Panc1 (cell line): ENCODE measurements at regions not wholly inside any gene's neighbourhood (a gene's known extent, or its start where the extent isn't known, plus 50 kb on each side); places are given as distances from the start of the nearest gene placed in this dataset.

Source experiments
- ATAC-seq: fragments of 200-7000 bp; cut with Tn5 transposase; 2 replicates; pipeline ENCODE4 v1.9.1; 2020; ENCODE audit warnings: mild to moderate bottlenecking, moderate library complexity
- BruUV-seq: library from RNA; stranded (reverse); fragments of 400-500 nt; replicated peaks from 2 replicates; lab custom pipeline; 2021; lab: Mats Ljungman, UMichigan
- CTCF ChIA-PET: fragments of 300-600 bp; sonication (Branson Sonifier 250); formaldehyde crosslinking; loops from one replicate; lab custom pipeline; 2022; ENCODE audit warnings: antibody characterized with exemption; lab: Charles Lee
- POLR2A ChIA-PET: fragments of 300-600 bp; sonication (Branson Sonifier 250); formaldehyde crosslinking; loops from one replicate; lab custom pipeline; 2022; ENCODE audit warnings: antibody characterized with exemption; lab: Charles Lee
- DNase-seq: peaks from one replicate; pipeline ENCODE4 v3.0.0-alpha.2; 2010; ENCODE audit warnings: low read depth, low spot score
- H3K27ac ChIP-seq: 2 replicates; pipeline ENCODE4 v1.5.1; 2011; ENCODE audit warnings: mild to moderate bottlenecking, low read length, inconsistent platforms
- H3K27me3 ChIP-seq: fragments of 200-500 bp; sonication (Bioruptor generic); 2 replicates; pipeline ENCODE4 v1.6.0; 2014; ENCODE audit warnings: low read length, inconsistent platforms; ENCODE audit not compliant: control insufficient read depth, insufficient read depth
- H3K36me3 ChIP-seq: fragments of 200-500 bp; sonication (Bioruptor generic); 2 replicates; pipeline ENCODE4 v1.5.1; 2014; ENCODE audit warnings: inconsistent platforms, mild to moderate bottlenecking, low read length, moderate library complexity; ENCODE audit not compliant: control insufficient read depth, insufficient read depth
- H3K4me1 ChIP-seq: 2 replicates; pipeline ENCODE4 v1.5.1; 2011; ENCODE audit warnings: inconsistent platforms, mild to moderate bottlenecking, low read length, moderate library complexity; ENCODE audit not compliant: control insufficient read depth, insufficient read depth
- H3K4me3 ChIP-seq, 2 experiments: 2 replicates each; pipeline ENCODE4 v1.5.1; 2011 to 2012; ENCODE audit warnings: low read depth in 2 of 2, low read length in 2 of 2, mild to moderate bottlenecking in 2 of 2, inconsistent platforms in 1 of 2, moderate library complexity in 1 of 2
- H3K9me3 ChIP-seq: fragments of 200-500 bp; sonication (Bioruptor generic); 2 replicates; pipeline ENCODE4 v1.5.1; 2014; ENCODE audit warnings: low read depth, mild to moderate bottlenecking, inconsistent platforms, low read length, moderate library complexity; ENCODE audit not compliant: control insufficient read depth, insufficient read depth
- POLR2AphosphoS5 ChIP-seq: IDR thresholded peaks from 2 replicates; pipeline ENCODE4 v1.6.1; 2012; ENCODE audit warnings: mild to moderate bottlenecking, low read depth, low read length, moderate library complexity
- SIN3A ChIP-seq: IDR thresholded peaks from 2 replicates; pipeline ENCODE4 v1.6.1; 2012; ENCODE audit warnings: low read depth, mild to moderate bottlenecking, low read length, moderate library complexity, borderline replicate concordance; ENCODE audit not compliant: insufficient read depth
- TCF7L2 ChIP-seq: IDR thresholded peaks from 2 replicates; pipeline ENCODE4 v1.6.1; 2011; ENCODE audit warnings: mild to moderate bottlenecking, low read depth, low read length, inconsistent platforms
- in situ Hi-C: cut with HindIII; loops from 2 replicates; pipeline ENCODE4 v1.10.0; 2016; ENCODE audit warnings: low sequenced_read_pairs, low pct_unique_long_range_greater_than_20kb
- intact Hi-C: fragments of 100-400 bp; cut with micrococcal nuclease; formaldehyde crosslinking; loops from one replicate; pipeline ENCODE4 v1.10.0; 2022; ENCODE audit not compliant: unreplicated experiment
- TF ChIP-seq, protein P1 (sequence below), 2 experiments: IDR thresholded peaks; 2 replicates each; pipeline ENCODE4 v1.6.1; 2011 to 2012; ENCODE audit warnings: low read depth in 2 of 2, control low read depth in 1 of 2, low read length in 1 of 2, mild to moderate bottlenecking in 1 of 2, moderate library complexity in 1 of 2; ENCODE audit not compliant: insufficient read depth in 1 of 2
- TF ChIP-seq, protein P2 (sequence below): fragments of 450-650 bp; IDR thresholded peaks from 2 replicates; pipeline ENCODE4 v1.5.1; 2017; ENCODE audit warnings: mild to moderate bottlenecking

DNA sequence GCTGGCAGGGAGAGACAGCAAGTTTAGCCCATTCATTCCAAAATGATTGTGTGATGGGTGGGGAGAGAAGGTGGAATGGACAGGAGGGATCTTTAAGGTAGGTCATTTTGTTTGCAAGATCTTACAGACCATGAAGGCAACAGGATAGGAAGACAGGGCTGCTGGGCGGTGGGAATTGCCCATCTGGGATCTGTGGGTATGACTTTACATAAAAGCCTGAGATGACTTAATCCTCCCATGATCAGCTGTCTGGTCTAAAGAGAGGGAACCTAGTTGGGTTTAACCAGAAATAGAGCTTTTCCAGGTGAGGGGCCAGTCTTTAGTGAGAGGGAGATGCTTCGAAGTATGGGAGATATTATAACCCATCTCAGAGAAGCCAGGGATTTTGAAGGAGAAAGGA, 153.7 kb downstream of the KLF6 start:
- Histone ChIP-seq H3K4me3 (no peak overlapping the region), H3K4me1 (no peaks in the 10 kb centered on the region), H3K27ac (no peak overlapping the region), H3K36me3 (no peaks in the 10 kb centered on the region), H3K9me3 (no peaks in the 10 kb centered on the region), H3K27me3 (no peaks in the 10 kb centered on the region)
- intact Hi-C loops, result no loop called here
- BruUV-seq, result no TSS peak
- DNase-seq, result no peak
- in situ Hi-C loops, result no loop called here
- TF ChIP-seq TCF7L2 (no peak), SIN3A (no peak), POLR2AphosphoS5 (no peak)
- TF ChIP-seq, protein P1, sequence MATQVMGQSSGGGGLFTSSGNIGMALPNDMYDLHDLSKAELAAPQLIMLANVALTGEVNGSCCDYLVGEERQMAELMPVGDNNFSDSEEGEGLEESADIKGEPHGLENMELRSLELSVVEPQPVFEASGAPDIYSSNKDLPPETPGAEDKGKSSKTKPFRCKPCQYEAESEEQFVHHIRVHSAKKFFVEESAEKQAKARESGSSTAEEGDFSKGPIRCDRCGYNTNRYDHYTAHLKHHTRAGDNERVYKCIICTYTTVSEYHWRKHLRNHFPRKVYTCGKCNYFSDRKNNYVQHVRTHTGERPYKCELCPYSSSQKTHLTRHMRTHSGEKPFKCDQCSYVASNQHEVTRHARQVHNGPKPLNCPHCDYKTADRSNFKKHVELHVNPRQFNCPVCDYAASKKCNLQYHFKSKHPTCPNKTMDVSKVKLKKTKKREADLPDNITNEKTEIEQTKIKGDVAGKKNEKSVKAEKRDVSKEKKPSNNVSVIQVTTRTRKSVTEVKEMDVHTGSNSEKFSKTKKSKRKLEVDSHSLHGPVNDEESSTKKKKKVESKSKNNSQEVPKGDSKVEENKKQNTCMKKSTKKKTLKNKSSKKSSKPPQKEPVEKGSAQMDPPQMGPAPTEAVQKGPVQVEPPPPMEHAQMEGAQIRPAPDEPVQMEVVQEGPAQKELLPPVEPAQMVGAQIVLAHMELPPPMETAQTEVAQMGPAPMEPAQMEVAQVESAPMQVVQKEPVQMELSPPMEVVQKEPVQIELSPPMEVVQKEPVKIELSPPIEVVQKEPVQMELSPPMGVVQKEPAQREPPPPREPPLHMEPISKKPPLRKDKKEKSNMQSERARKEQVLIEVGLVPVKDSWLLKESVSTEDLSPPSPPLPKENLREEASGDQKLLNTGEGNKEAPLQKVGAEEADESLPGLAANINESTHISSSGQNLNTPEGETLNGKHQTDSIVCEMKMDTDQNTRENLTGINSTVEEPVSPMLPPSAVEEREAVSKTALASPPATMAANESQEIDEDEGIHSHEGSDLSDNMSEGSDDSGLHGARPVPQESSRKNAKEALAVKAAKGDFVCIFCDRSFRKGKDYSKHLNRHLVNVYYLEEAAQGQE (IDR thresholded peaks at IDR 0.05; ENCODE audit: insufficient read depth in 1 of 2, low read depth in 2 of 2, low read length in 1 of 2), result no peak
- TF ChIP-seq, protein P2, sequence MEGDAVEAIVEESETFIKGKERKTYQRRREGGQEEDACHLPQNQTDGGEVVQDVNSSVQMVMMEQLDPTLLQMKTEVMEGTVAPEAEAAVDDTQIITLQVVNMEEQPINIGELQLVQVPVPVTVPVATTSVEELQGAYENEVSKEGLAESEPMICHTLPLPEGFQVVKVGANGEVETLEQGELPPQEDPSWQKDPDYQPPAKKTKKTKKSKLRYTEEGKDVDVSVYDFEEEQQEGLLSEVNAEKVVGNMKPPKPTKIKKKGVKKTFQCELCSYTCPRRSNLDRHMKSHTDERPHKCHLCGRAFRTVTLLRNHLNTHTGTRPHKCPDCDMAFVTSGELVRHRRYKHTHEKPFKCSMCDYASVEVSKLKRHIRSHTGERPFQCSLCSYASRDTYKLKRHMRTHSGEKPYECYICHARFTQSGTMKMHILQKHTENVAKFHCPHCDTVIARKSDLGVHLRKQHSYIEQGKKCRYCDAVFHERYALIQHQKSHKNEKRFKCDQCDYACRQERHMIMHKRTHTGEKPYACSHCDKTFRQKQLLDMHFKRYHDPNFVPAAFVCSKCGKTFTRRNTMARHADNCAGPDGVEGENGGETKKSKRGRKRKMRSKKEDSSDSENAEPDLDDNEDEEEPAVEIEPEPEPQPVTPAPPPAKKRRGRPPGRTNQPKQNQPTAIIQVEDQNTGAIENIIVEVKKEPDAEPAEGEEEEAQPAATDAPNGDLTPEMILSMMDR, result no peak
- CTCF ChIA-PET, result no interaction called here
- POLR2A ChIA-PET, result no interaction called here
- ATAC-seq, result no peak

GRCh38 chr10:3625959-3626751, 158.9 kb downstream of the KLF6 start:
- TF ChIP-seq TCF7L2 (no peak), SIN3A (no peak), POLR2AphosphoS5 (no peak)
- TF ChIP-seq, protein P2, result no peak
- TF ChIP-seq, protein P1 (IDR thresholded peaks at IDR 0.05; ENCODE audit: insufficient read depth in 1 of 2, low read depth in 2 of 2, low read length in 1 of 2), result no peak
- no peaks in the 10 kb centered on the region for H3K36me3 ChIP-seq
- intact Hi-C loops (loop anchor here (10.0 kb wide), 1 partner anchor 149 kb away; no protein-coding TSS in a partner anchor), in situ Hi-C loops (no loop called here)
- no peaks in the 10 kb centered on the region for H3K9me3 ChIP-seq
- H3K4me1 ChIP-seq, result peaks cover 7% of the 10 kb centered on the region; the same call in 1 of the 2 replicates
- ATAC-seq (peak; percentile 55), DNase-seq (no peak)
- no peak overlapping the region for H3K4me3 ChIP-seq
- BruUV-seq, result no TSS peak
- ChIA-PET CTCF (interaction anchor here (0.6 kb wide), 1 partner anchor 16 kb away, joined by 4 read pairs; no protein-coding TSS in a partner anchor), POLR2A (no interaction called here)
- no peaks in the 10 kb centered on the region for H3K27me3 ChIP-seq
- peak overlapping the region; percentile 44; the same call in 1 of the 2 replicates for H3K27ac ChIP-seq
